ENCODE measurements at regions not wholly inside any gene's neighbourhood (a gene's known extent, or its start where the extent isn't known, plus 50 kb on each side); places are given as distances from the start of the nearest gene placed in this dataset.

GRCh38 chr5:7117961-7118360 is 278.0 kb upstream of the ADCY2 start:
- no peak for FAIRE-seq
- Histone ChIP-seq H2BK20ac (ENCODE audit: low read length) (no peak overlapping the region), H4K5ac (ENCODE audit: insufficient read length, low read depth, low read length) (no peak overlapping the region), H3K27me3 (replicated peaks in 1 of 4; ENCODE audit: control insufficient read depth in 3 of 4, extremely low read depth in 1 of 4, insufficient read depth in 3 of 4, low read length in 3 of 4) (no peaks in the 10 kb centered on the region), H3K79me2 (ENCODE audit: control insufficient read depth in 1 of 2, insufficient read depth in 2 of 2, low read length in 2 of 2) (no peaks in the 10 kb centered on the region), H3K23me2 (ENCODE audit: low read depth, low read length) (no peaks in the 10 kb centered on the region), H3K27ac (ENCODE audit: low read depth, low read length) (no peak overlapping the region), H3K36me3 (ENCODE audit: control insufficient read depth in 2 of 4, insufficient read depth in 4 of 4, low read length in 3 of 4) (no peaks in the 10 kb centered on the region), H4K91ac (replicated peaks; ENCODE audit: insufficient read length, low read length) (no peak overlapping the region), H2BK120ac (replicated peaks; ENCODE audit: low read depth, low read length) (no peak overlapping the region), H3K4ac (replicated peaks; ENCODE audit: insufficient read length, low read depth, low read length) (no peak overlapping the region), H2BK5ac (ENCODE audit: low read depth, low read length) (no peak overlapping the region), H3K4me3 (ENCODE audit: extremely low read depth in 1 of 4, insufficient read depth in 2 of 4, low read depth in 3 of 4, low read length in 4 of 4) (no peak overlapping the region), H3K4me1 (replicated peaks in 1 of 4; ENCODE audit: control insufficient read depth in 3 of 4, insufficient read depth in 4 of 4, low read length in 3 of 4) (no peaks in the 10 kb centered on the region), H3K56ac (replicated peaks; ENCODE audit: insufficient read length, low read depth, low read length) (no peak overlapping the region), H3K9me3 (ENCODE audit: insufficient read depth in 2 of 2, low read depth in 1 of 2, low read length in 1 of 2) (no peaks in the 10 kb centered on the region; a peak in 1 of 4 replicates), H4K8ac (ENCODE audit: extremely low read depth, insufficient read depth, low read length) (no peak overlapping the region), H3K9ac (replicated peaks in 1 of 4; ENCODE audit: extremely low read depth in 1 of 4, low read depth in 3 of 4, low read length in 3 of 4) (no peak overlapping the region), H3K18ac (ENCODE audit: extremely low read depth, low read length) (no peak overlapping the region), H3K79me1 (ENCODE audit: low read depth, low read length) (no peaks in the 10 kb centered on the region), H2BK15ac (ENCODE audit: low read length) (no peak overlapping the region), H3K14ac (ENCODE audit: insufficient read length) (no peak overlapping the region), H4K20me1 (replicated peaks in 1 of 2; ENCODE audit: control insufficient read depth in 1 of 2, insufficient read depth in 2 of 2, low read length in 2 of 2) (no peaks in the 10 kb centered on the region), H3K23ac (ENCODE audit: insufficient read length) (no peak overlapping the region), H2BK12ac (ENCODE audit: low read depth, low read length) (no peak overlapping the region), H2AFZ (ENCODE audit: low read length) (no peak overlapping the region), H3K4me2 (ENCODE audit: insufficient read depth in 1 of 2, low read depth in 2 of 2, low read length in 2 of 2) (no peak overlapping the region), H2AK5ac (ENCODE audit: low read depth, low read length) (no peak overlapping the region)
- TF ChIP-seq MAFK (IDR thresholded peaks at IDR 0.05; ENCODE audit: low read depth, low read length) (no peak), GABPA (IDR thresholded peaks at IDR 0.05; ENCODE audit: borderline replicate concordance, insufficient read depth, low read length) (no peak), ATF2 (IDR thresholded peaks at IDR 0.05; ENCODE audit: low read length) (no peak), CHD2 (IDR thresholded peaks at IDR 0.05; ENCODE audit: low read length) (no peak), CHD1 (IDR thresholded peaks at IDR 0.05; ENCODE audit: low read depth, low read length) (no peak)
- ChIA-PET CTCF (ENCODE audit: partially characterized antibody) (interaction anchor here (0.6 kb wide), 1 partner anchor 26 kb away, joined by 3 read pairs; no protein-coding TSS in a partner anchor), POLR2A (ENCODE audit: partially characterized antibody) (no interaction called here)
- DNase-seq (ENCODE audit: low read depth in 1 of 2, low spot score in 2 of 2), result no peak
- 90% methylated on average over 6 of the region's 6 CpGs; no CpG with 5 or more reads in 1 of the 2 experiments for WGBS, 2 experiments (ENCODE audit: extremely low coverage in 1 of 2, insufficient coverage in 1 of 2, insufficient read length in 1 of 2, insufficient replicate concordance in 2 of 2, low coverage in 1 of 2, low lambda C conversion rate in 2 of 2, missing lambda C conversion rate in 1 of 2)

Measured in H1 (cell line).